D721Med (cell line): ENCODE measurements at regions not wholly inside any gene's neighbourhood (a gene's known extent, or its start where the extent isn't known, plus 50 kb on each side); places are given as distances from the start of the nearest gene placed in this dataset.

Experiments
- DNase-seq: peaks from one replicate; pipeline ENCODE4 v3.0.0; 2011; ENCODE audit warnings: low spot score; ENCODE audit not compliant: insufficient read length
- FAIRE-seq: peaks from 2 replicates; lab custom pipeline; 2011; peaks lifted over from hg19 to GRCh38; lab: Jason Lieb, UNC
- CTCF ChIP-seq: IDR thresholded peaks from 2 replicates; pipeline ENCODE4 v1.5.1; 2012; ENCODE audit warnings: mild to moderate bottlenecking, control low read depth; ENCODE audit not compliant: insufficient read depth; ENCODE audit errors: missing control alignments

GRCh38 chr17:14784997-14785696 is 480.0 kb downstream of the PMP22 start:
- DNase-seq (no peak), FAIRE-seq (no peak)
- TF ChIP-seq CTCF = no peak

- FAIRE-seq = no peak
- no peak for TF ChIP-seq CTCF
- no peak for DNase-seq
These were observed 480.2 kb downstream of the HS3ST3B1 start for GRCh38 chr17:14781123-14781522.

- FAIRE-seq = no peak
- TF ChIP-seq CTCF = no peak
- DNase-seq = no peak
These were observed 479.3 kb downstream of the HS3ST3B1 start for GRCh38 chr17:14780097-14780651.

GRCh38 chr17:14779241-14779640 is 478.4 kb downstream of the HS3ST3B1 start:
- no peak for FAIRE-seq
- no peak for TF ChIP-seq CTCF

GRCh38 chr17:14777291-14777690 is 476.4 kb downstream of the HS3ST3B1 start:
- DNase-seq (no peak), FAIRE-seq (no peak)
- no peak for TF ChIP-seq CTCF

More at GRCh38 chr17:14779241-14779640, 478.4 kb downstream of the HS3ST3B1 start:
- DNase-seq = no peak

- no peak for DNase-seq
- TF ChIP-seq CTCF = no peak
- FAIRE-seq = no peak
These were observed 475.9 kb downstream of the HS3ST3B1 start for GRCh38 chr17:14776791-14777190.
